ENCODE measurements at regions not wholly inside any gene's neighbourhood (a gene's known extent, or its start where the extent isn't known, plus 50 kb on each side); places are given as distances from the start of the nearest gene placed in this dataset.

DNA sequence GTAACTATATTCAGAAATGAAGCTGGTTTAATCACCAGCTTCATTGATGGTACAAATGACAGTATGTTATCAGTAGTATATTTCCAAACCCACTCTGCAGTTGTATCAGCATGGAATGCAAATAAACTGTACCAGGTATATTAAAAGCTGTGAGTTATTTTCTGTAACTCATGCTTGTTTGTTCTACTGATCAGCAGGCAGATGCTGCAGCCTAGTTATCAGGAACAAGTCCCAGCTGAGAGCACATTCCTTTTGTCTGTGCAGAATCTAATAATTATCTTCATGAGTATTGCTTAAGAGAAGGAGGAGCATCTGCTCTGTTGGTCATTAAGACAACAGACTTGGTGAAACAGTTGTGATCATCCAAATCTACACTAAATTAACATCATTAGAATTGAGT lies 1331.1 kb downstream of the MRPL39 start:
- H3K9ac ChIP-seq (ENCODE audit: low read depth, low read length): no peak overlapping the region
- H2BK15ac ChIP-seq (ENCODE audit: low read depth, low read length): no peak overlapping the region
- H3K9me1 ChIP-seq (ENCODE audit: insufficient read depth, low read length): no peaks in the 10 kb centered on the region
- no peak overlapping the region for H2BK20ac ChIP-seq (ENCODE audit: low read depth, low read length)
- DNase-seq (peak; percentile 49), ATAC-seq (ENCODE audit: low read depth) (peak; percentile 75)
- in situ Hi-C loops (cut with MboI; ENCODE audit: low sequenced_read_pairs): no loop called here
- H3K27me3 ChIP-seq (ENCODE audit: control insufficient read depth, insufficient read depth, low read length): no peaks in the 10 kb centered on the region
- no peak overlapping the region for H2AFZ ChIP-seq (replicated peaks; ENCODE audit: low read length, poor library complexity)
- CTCF ChIA-PET: no interaction called here
- POLR2A ChIA-PET (ENCODE audit: unreplicated experiment): no interaction called here
- H2AK9ac ChIP-seq (replicated peaks; ENCODE audit: low read depth, low read length, poor library complexity): no peak overlapping the region
- H4K5ac ChIP-seq (ENCODE audit: low read depth, low read length): no peak overlapping the region
- intact Hi-C loops (cut with micrococcal nuclease): no loop called here
- no peak overlapping the region for H3K14ac ChIP-seq (replicated peaks; ENCODE audit: low read depth, low read length)
- H2BK5ac ChIP-seq (ENCODE audit: low read depth, low read length, poor library complexity, severe bottlenecking): no peak overlapping the region
- H3K18ac ChIP-seq (ENCODE audit: low read depth, low read length): no peak overlapping the region
- no peak overlapping the region for H3K4me2 ChIP-seq (ENCODE audit: low read depth, low read length)
- no peaks in the 10 kb centered on the region for H3K4me1 ChIP-seq (ENCODE audit: control insufficient read depth, insufficient read depth, low read length)
- no peak overlapping the region for H3K23ac ChIP-seq (ENCODE audit: low read depth, low read length)
- no peak overlapping the region for H4K8ac ChIP-seq (ENCODE audit: low read depth in 2 of 2, low read length in 2 of 2)
- H3K9me3 ChIP-seq (ENCODE audit: control insufficient read depth, insufficient read depth, low read length): no peaks in the 10 kb centered on the region
- no peak overlapping the region for H3K27ac ChIP-seq (ENCODE audit: insufficient read depth, low read length)
- H3K4ac ChIP-seq (ENCODE audit: low read depth, low read length): no peak overlapping the region
- no TSS peak for BruUV-seq (replicated peaks)
- no peak overlapping the region for H2BK120ac ChIP-seq (ENCODE audit: low read depth, low read length)
- H3K56ac ChIP-seq (ENCODE audit: extremely low read depth, insufficient read depth, low read length): no peak overlapping the region
- TF ChIP-seq CEBPB (IDR thresholded peaks at IDR 0.05; ENCODE audit: low read depth, low read length) (peak; percentile 65), FOS (IDR thresholded peaks at IDR 0.05; ENCODE audit: low read depth, low read length) (no peak), POLR2A (IDR thresholded peaks at IDR 0.05; ENCODE audit: low read depth, low read length) (no peak)
- TF ChIP-seq, protein P1, sequence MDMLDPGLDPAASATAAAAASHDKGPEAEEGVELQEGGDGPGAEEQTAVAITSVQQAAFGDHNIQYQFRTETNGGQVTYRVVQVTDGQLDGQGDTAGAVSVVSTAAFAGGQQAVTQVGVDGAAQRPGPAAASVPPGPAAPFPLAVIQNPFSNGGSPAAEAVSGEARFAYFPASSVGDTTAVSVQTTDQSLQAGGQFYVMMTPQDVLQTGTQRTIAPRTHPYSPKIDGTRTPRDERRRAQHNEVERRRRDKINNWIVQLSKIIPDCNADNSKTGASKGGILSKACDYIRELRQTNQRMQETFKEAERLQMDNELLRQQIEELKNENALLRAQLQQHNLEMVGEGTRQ (IDR thresholded peaks at IDR 0.05; ENCODE audit: low read depth, low read length): no peak
- TF ChIP-seq, protein P2, sequence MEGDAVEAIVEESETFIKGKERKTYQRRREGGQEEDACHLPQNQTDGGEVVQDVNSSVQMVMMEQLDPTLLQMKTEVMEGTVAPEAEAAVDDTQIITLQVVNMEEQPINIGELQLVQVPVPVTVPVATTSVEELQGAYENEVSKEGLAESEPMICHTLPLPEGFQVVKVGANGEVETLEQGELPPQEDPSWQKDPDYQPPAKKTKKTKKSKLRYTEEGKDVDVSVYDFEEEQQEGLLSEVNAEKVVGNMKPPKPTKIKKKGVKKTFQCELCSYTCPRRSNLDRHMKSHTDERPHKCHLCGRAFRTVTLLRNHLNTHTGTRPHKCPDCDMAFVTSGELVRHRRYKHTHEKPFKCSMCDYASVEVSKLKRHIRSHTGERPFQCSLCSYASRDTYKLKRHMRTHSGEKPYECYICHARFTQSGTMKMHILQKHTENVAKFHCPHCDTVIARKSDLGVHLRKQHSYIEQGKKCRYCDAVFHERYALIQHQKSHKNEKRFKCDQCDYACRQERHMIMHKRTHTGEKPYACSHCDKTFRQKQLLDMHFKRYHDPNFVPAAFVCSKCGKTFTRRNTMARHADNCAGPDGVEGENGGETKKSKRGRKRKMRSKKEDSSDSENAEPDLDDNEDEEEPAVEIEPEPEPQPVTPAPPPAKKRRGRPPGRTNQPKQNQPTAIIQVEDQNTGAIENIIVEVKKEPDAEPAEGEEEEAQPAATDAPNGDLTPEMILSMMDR (conservative IDR thresholded peaks at IDR 0.05; ENCODE audit: low read depth, low read length): no peak
- H4K20me1 ChIP-seq (ENCODE audit: insufficient read depth, low read length): no peaks in the 10 kb centered on the region
- H3K79me1 ChIP-seq (ENCODE audit: low read depth in 1 of 2, low read length in 2 of 2): no peaks in the 10 kb centered on the region
- no peak overlapping the region for H2AK5ac ChIP-seq (ENCODE audit: low read depth, low read length)
- no peak overlapping the region for H3K4me3 ChIP-seq (ENCODE audit: insufficient read depth, low read depth, low read length)
- dilution Hi-C loops (cut with HindIII; ENCODE audit: low sequenced_read_pairs, unreplicated experiment): no loop called here
- H4K91ac ChIP-seq (ENCODE audit: insufficient read depth, low read depth, low read length): no peak overlapping the region
- H3K36me3 ChIP-seq (ENCODE audit: control insufficient read depth, insufficient read depth, low read length): no peaks in the 10 kb centered on the region

All from IMR-90 (cell line).